Small intestine (tissue), 7 donors: ENCODE measurements at regions not wholly inside any gene's neighbourhood (a gene's known extent, or its start where the extent isn't known, plus 50 kb on each side); places are given as distances from the start of the nearest gene placed in this dataset.

ENCODE experiments used
- DNase-seq, 2 donors: peaks; one replicate each; pipeline versions ENCODE4 v3.0.0 to v3.0.0-alpha.2; 2013
- FAIRE-seq: peaks from 2 replicates; lab custom pipeline; 2012; peaks lifted over from hg19 to GRCh38; lab: Jason Lieb, UNC
- H3K27ac ChIP-seq, 3 donors: one replicate each; pipeline ENCODE4 v1.5.1; 2013; ENCODE audit warnings: low read length in 2 of 3, mild to moderate bottlenecking in 2 of 3, control low read depth in 1 of 3, inconsistent platforms in 1 of 3, low read depth in 1 of 3, moderate library complexity in 1 of 3
- H3K27me3 ChIP-seq, 3 donors: one replicate each; pipeline ENCODE4 v1.6.1; 2013; ENCODE audit warnings: low read length in 3 of 3, inconsistent platforms in 1 of 3; ENCODE audit not compliant: control insufficient read depth in 3 of 3, insufficient read depth in 3 of 3
- H3K36me3 ChIP-seq, 3 donors: one replicate each; pipeline ENCODE4 v1.6.1; 2013; ENCODE audit warnings: low read length in 3 of 3, inconsistent platforms in 1 of 3, low read depth in 1 of 3, mild to moderate bottlenecking in 1 of 3, moderate library complexity in 1 of 3; ENCODE audit not compliant: control insufficient read depth in 3 of 3, insufficient read depth in 2 of 3
- H3K4me1 ChIP-seq, 3 donors: one replicate each; pipeline ENCODE4 v1.6.1; 2013; ENCODE audit warnings: low read length in 2 of 3, inconsistent platforms in 1 of 3, low read depth in 1 of 3, mild to moderate bottlenecking in 1 of 3, moderate library complexity in 1 of 3; ENCODE audit not compliant: control insufficient read depth in 3 of 3, insufficient read depth in 2 of 3
- H3K4me3 ChIP-seq, 3 donors: one replicate each; pipeline ENCODE4 v1.5.1; 2013; ENCODE audit warnings: low read length in 3 of 3, control low read depth in 1 of 3, inconsistent platforms in 1 of 3, low read depth in 1 of 3, mild to moderate bottlenecking in 1 of 3, moderate library complexity in 1 of 3
- H3K9me3 ChIP-seq, 2 donors: one replicate each; pipeline ENCODE4 v1.6.1; 2013; ENCODE audit warnings: low read depth in 1 of 2, low read length in 1 of 2; ENCODE audit not compliant: control insufficient read depth in 2 of 2, insufficient read depth in 1 of 2
- WGBS, 3 donors: extraction: QIAGEN DNeasy Blood & Tissue Kit; methylation state at CpG; one replicate each; pipeline ENCODE4 v1.1.7; 2013; 5-methylcytosine and 5-hydroxymethylcytosine counted together
- donor health status: healthy with polysubstance abuse.
- donor health status: control.
- donor health status: control.
- donor health status: Bipolar disorder and iron deficiency.
- donor health status: healthy.

DNA sequence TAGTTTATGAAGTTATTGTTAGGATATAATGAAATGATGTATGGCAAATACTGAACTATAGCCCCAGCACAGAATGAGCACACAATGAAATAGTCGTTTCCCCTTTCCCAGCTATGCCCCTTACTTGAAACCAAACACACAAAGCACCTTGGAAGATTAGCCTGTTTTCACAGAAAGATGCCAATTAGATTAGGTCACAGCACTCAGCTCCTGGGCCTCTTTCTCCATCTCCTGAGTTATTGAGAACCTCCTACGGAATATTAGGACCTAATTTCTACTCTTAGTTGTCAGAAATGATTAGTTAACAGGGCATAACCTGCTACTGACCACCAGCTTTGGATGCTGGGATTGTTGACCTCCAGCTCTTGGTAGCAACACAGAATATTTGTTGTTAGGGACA, 269.4 kb upstream of the ROPN1 start:
- 72 to 83% (median 77%) methylated on average over 2 of the region's 2 CpGs for WGBS, 3 donors
- Histone ChIP-seq H3K4me1 (peaks cover 0 to 4% (median 0%) of the 10 kb centered on the region in 3 donors), H3K9me3 (no peaks in the 10 kb centered on the region), H3K27ac (no peak overlapping the region), H3K27me3 (no peaks in the 10 kb centered on the region), H3K4me3 (no peak overlapping the region), H3K36me3 (no peaks in the 10 kb centered on the region)
- FAIRE-seq (no peak), DNase-seq (no peak)

DNA sequence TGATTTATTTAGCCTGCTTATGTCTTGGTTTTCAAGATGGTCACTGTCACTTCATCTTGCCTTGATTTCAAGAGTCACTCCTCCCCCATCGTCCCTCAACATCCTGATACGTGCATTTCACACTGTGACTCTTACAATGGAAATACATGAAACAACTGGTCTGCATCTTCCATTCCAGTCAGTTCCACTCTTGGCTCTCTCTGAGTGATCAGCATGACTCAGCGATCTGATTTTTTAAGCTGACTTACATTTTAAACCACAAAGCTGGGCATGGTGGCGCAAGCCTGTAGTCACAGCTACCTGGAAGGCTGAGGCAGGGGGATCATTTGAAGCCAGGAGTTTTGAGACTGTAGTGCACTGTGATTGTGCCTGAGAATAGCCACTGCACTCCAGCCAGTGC, 271.2 kb upstream of the ROPN1 start:
- Histone ChIP-seq H3K27me3 (no peaks in the 10 kb centered on the region), H3K36me3 (no peaks in the 10 kb centered on the region), H3K27ac (no peak overlapping the region), H3K4me1 (peaks cover 0 to under 1% (median 0%) of the 10 kb centered on the region in 3 donors), H3K9me3 (no peaks in the 10 kb centered on the region), H3K4me3 (no peak overlapping the region)
- 72 to 87% (median 81%) methylated on average over 4 of the region's 4 CpGs for WGBS, 3 donors
- FAIRE-seq (no peak), DNase-seq (no peak)

- no peaks in the 10 kb centered on the region for H3K4me1 ChIP-seq
- no peaks in the 10 kb centered on the region for H3K36me3 ChIP-seq
- no peak overlapping the region for H3K27ac ChIP-seq
- no peaks in the 10 kb centered on the region for H3K27me3 ChIP-seq
- FAIRE-seq (no peak), DNase-seq (no peak)
- no peaks in the 10 kb centered on the region for H3K9me3 ChIP-seq
- no peak overlapping the region for H3K4me3 ChIP-seq
- WGBS, 3 donors: 79 to 88% (median 86%) methylated on average over 8 of the region's 8 CpGs
Measured at GRCh38 chr3:124264346-124264745, 272.4 kb upstream of the ROPN1 start.

DNA sequence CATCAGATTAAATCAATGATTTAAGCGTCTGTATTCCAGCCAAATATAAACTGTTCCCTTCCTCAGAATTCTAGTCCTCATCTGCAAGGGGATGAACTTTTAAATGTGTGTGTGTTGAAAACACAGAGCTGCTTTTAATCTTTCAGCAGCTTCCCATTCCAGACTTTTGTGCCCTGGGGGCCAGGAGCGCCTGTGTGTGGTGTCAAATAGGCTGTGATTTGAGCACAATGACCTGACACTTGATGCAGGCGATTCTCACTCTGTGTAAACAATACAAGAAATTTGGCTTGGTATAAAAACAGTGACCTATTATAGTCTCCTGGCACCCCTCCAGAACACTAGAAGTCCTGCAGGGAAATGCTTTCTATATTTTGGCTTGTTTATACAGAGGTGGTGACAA, 274.6 kb upstream of the ROPN1 start:
- Histone ChIP-seq H3K27ac (no peak overlapping the region), H3K36me3 (no peaks in the 10 kb centered on the region), H3K27me3 (no peaks in the 10 kb centered on the region), H3K9me3 (no peaks in the 10 kb centered on the region), H3K4me3 (no peak overlapping the region), H3K4me1 (no peaks in the 10 kb centered on the region)
- DNase-seq: no peak
- FAIRE-seq: no peak
- 59 to 73% (median 70%) methylated on average over 3 of the region's 3 CpGs for WGBS, 3 donors

DNA sequence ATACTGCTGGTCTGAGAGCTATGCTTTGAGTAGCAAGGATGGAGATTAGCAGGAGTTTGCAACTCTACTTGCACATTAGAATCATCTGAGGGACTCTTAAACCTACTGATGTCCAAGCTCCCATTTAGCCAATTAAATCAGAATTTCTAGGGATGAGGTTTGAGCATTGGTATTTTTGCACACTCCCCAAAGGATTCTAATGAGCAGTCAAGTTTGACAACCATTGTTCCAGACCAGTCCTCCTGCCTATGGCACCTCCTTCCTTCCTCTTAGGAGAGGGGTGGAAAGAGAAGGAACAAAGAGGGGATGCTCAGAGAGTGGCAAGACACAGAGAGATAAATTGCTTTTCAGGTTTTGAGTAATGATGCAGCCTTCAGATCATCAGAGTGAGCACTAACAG, 275.5 kb upstream of the ROPN1 start:
- FAIRE-seq: no peak
- H3K27ac ChIP-seq: no peak overlapping the region
- H3K36me3 ChIP-seq: no peaks in the 10 kb centered on the region
- H3K27me3 ChIP-seq: no peaks in the 10 kb centered on the region
- no peaks in the 10 kb centered on the region for H3K4me1 ChIP-seq
- no peak overlapping the region for H3K4me3 ChIP-seq
- H3K9me3 ChIP-seq: no peaks in the 10 kb centered on the region
- no peak for DNase-seq

GRCh38 chr3:124268355-124268754, 276.4 kb upstream of the ROPN1 start:
- FAIRE-seq (no peak), DNase-seq (no peak)
- H3K4me3 ChIP-seq: no peak overlapping the region
- H3K9me3 ChIP-seq: no peaks in the 10 kb centered on the region
- peaks cover 0 to 3% (median 0%) of the 10 kb centered on the region in 3 donors for H3K27me3 ChIP-seq
- no peaks in the 10 kb centered on the region for H3K4me1 ChIP-seq
- H3K36me3 ChIP-seq: no peaks in the 10 kb centered on the region
- WGBS, 3 donors: 60 to 71% (median 70%) methylated on average over 2 of the region's 2 CpGs
- no peak overlapping the region for H3K27ac ChIP-seq

GRCh38 chr3:124269619-124270018, 277.7 kb upstream of the ROPN1 start:
- FAIRE-seq (no peak), DNase-seq (peak in 1 of 2 donors; percentile 16)

DNA sequence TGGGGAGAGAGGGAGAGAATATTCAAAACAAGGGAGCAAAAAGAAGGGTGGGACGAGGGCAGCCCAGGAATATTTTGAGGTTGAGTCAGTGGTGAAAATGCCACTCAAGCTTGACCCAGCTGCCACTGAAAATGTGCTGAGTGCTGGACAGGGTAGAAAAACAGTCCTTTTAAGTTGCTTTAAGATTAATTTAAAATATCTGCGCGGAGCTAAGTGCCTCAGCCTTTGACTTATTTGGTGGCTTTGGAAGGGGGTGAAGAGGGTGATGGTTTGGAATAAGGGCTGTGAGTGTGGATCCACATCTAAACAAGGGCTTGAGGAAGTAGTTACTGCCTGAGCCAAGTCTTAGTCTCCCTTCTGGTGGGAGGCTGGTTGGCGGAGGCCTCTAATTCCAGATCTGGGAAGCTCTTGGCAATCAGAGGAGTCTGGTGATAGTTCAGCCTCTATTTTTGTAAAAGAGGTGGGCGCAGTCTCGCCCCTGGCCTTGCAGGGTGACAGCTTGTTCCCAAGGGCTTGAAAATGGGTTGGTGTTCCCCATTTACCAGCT, 280.8 kb upstream of the ROPN1 start:
- H3K9me3 ChIP-seq: no peaks in the 10 kb centered on the region
- H3K27me3 ChIP-seq: peaks cover 0 to 3% (median 0%) of the 10 kb centered on the region in 3 donors
- FAIRE-seq (no peak), DNase-seq (no peak)
- H3K4me1 ChIP-seq: peaks cover 0 to 4% (median 0%) of the 10 kb centered on the region in 3 donors
- H3K4me3 ChIP-seq: no peak overlapping the region
- 76 to 80% (median 76%) methylated on average over 6 of the region's 6 CpGs for WGBS, 3 donors
- H3K36me3 ChIP-seq: no peaks in the 10 kb centered on the region
- no peak overlapping the region for H3K27ac ChIP-seq

More at GRCh38 chr3:124269619-124270018, 277.7 kb upstream of the ROPN1 start:
- Histone ChIP-seq H3K27ac (no peak overlapping the region), H3K27me3 (peaks cover 0 to 3% (median 0%) of the 10 kb centered on the region in 3 donors), H3K4me3 (no peak overlapping the region), H3K9me3 (no peaks in the 10 kb centered on the region), H3K36me3 (no peaks in the 10 kb centered on the region), H3K4me1 (no peaks in the 10 kb centered on the region)
- WGBS, 3 donors: 41 to 48% (median 48%) methylated on average over 1 of the region's 1 CpG

- Histone ChIP-seq H3K4me3 (no peak overlapping the region), H3K4me1 (peaks cover 0 to 4% (median 0%) of the 10 kb centered on the region in 3 donors), H3K9me3 (no peaks in the 10 kb centered on the region), H3K36me3 (no peaks in the 10 kb centered on the region), H3K27me3 (peaks cover 0 to 3% (median 0%) of the 10 kb centered on the region in 3 donors), H3K27ac (no peak overlapping the region)
- FAIRE-seq (no peak), DNase-seq (no peak)
- 90 to 97% (median 91%) methylated on average over 3 of the region's 3 CpGs for WGBS, 3 donors
Measured at GRCh38 chr3:124273651-124274050, 281.7 kb upstream of the ROPN1 start.
